DOHH2 (cell line): ENCODE measurements at regions not wholly inside any gene's neighbourhood (a gene's known extent, or its start where the extent isn't known, plus 50 kb on each side); places are given as distances from the start of the nearest gene placed in this dataset.

Experiments
- EZH2phosphoT487 ChIP-seq: fragments of 200-600 bp; sonication (generic); IDR thresholded peaks from 2 replicates; pipeline ENCODE4 v1.6.1; 2017; ENCODE audit warnings: borderline replicate concordance, mild to moderate bottlenecking, antibody characterized with exemption, low read length, moderate library complexity, mixed read lengths
- TF ChIP-seq, protein P1 (sequence below): fragments of 200-600 bp; sonication (generic); IDR thresholded peaks from one replicate; pipeline ENCODE4 v1.5.1; 2014; ENCODE audit warnings: antibody characterized with exemption, mild to moderate bottlenecking, low read depth, low read length; ENCODE audit not compliant: poor library complexity, severe bottlenecking

DNA sequence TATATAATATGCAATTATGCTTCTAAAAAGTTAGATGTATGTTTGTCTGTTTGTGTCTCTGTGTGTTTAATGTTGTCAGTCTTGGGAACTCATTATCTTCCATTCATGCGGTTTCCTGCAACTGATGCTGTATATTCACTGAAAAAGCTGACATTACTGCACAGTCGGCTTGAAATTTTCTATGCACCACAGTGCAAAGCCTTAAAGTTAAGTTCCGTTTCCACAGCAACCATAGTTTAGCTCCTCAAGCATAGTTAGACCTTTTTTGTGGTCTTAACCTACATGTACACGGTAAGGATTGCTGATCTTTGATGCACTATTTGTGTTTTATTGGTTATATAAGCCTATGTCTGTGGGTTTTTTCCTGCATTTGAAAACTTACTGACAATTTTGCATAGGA lies 309.4 kb downstream of the KCNC2 start:
- TF ChIP-seq, protein P1, sequence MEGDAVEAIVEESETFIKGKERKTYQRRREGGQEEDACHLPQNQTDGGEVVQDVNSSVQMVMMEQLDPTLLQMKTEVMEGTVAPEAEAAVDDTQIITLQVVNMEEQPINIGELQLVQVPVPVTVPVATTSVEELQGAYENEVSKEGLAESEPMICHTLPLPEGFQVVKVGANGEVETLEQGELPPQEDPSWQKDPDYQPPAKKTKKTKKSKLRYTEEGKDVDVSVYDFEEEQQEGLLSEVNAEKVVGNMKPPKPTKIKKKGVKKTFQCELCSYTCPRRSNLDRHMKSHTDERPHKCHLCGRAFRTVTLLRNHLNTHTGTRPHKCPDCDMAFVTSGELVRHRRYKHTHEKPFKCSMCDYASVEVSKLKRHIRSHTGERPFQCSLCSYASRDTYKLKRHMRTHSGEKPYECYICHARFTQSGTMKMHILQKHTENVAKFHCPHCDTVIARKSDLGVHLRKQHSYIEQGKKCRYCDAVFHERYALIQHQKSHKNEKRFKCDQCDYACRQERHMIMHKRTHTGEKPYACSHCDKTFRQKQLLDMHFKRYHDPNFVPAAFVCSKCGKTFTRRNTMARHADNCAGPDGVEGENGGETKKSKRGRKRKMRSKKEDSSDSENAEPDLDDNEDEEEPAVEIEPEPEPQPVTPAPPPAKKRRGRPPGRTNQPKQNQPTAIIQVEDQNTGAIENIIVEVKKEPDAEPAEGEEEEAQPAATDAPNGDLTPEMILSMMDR = no peak
- no peak for TF ChIP-seq EZH2phosphoT487
